ENCODE measurements at regions not wholly inside any gene's neighbourhood (a gene's known extent, or its start where the extent isn't known, plus 50 kb on each side); places are given as distances from the start of the nearest gene placed in this dataset.

GRCh38 chr13:89726690-89727435, 1620.6 kb upstream of the MIR17HG start:
- no peak for TF ChIP-seq GATA3 (IDR thresholded peaks at IDR 0.05; ENCODE audit: low read depth, low read length)
- no peak for TF ChIP-seq GATA2 (IDR thresholded peaks at IDR 0.05; ENCODE audit: low read depth, low read length)

All from SH-SY5Y (cell line).